PC-9 (cell line): ENCODE measurements at regions not wholly inside any gene's neighbourhood (a gene's known extent, or its start where the extent isn't known, plus 50 kb on each side); places are given as distances from the start of the nearest gene placed in this dataset.

Experiments
- CTCF ChIP-seq: fragments of 200-600 bp; sonication (generic); conservative IDR thresholded peaks from 2 replicates; pipeline ENCODE4 v1.6.1; 2017; ENCODE audit warnings: mixed run types, antibody characterized with exemption, mild to moderate bottlenecking, moderate library complexity
- EZH2 ChIP-seq: fragments of 200-600 bp; sonication (generic); IDR thresholded peaks from 2 replicates; pipeline ENCODE4 v1.8.0; 2017; ENCODE audit warnings: antibody characterized with exemption, low read depth

GRCh38 chr1:5010656-5011055 is 356.2 kb downstream of the AJAP1 start:
- TF ChIP-seq CTCF (no peak), EZH2 (no peak)
